ENCODE measurements at regions not wholly inside any gene's neighbourhood (a gene's known extent, or its start where the extent isn't known, plus 50 kb on each side); places are given as distances from the start of the nearest gene placed in this dataset.

DNA sequence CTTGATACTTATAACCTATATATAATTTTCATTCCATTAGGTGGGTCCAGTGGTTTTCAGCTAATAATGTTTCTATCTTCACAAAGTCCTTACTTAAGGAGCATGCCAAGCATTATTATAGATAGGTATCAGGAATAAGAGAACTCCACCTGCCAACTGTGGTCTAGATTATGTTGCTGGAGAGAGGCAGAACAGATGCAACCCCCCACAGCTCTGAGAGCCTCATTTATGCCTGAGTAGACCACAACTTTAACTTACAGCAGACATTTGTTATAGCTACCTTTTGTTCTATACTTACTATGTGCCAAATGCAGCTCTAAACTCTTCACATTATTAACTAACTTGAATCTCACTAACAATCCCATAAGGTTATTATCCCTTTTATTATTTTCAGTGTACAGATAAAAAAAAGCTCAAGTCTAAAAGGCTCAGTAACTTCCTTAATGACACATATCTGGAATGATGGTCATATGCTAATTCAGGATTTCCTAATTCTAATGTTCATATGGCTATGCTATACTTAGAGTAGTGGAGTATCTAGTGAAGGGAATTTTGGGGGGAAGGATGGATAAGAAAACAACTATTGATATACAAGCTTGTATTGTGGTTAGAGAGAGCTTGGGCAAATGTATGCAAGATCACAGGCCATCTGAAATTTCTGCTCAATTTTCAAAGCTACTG lies 119.1 kb upstream of the RND3 start:
- H3K27ac ChIP-seq (ENCODE audit: low read depth, low read length): no peak overlapping the region
- Mint-ChIP-seq H3K4me1 (no peaks in the 10 kb centered on the region), H3K9me3 (peaks cover 0 to 3% (median 0%) of the 10 kb centered on the region in 8 donors), H3K27ac (no peak overlapping the region), H3K36me3 (no peaks in the 10 kb centered on the region), H3K27me3 (peaks cover 0 to 1% of the 10 kb centered on the region in 2 donors), H3K4me3 (no peak overlapping the region)
- ChIA-PET CTCF (ENCODE audit: partially characterized antibody) (no interaction called here), POLR2A (ENCODE audit: partially characterized antibody) (no interaction called here)
- DNase-seq: no peak
- no peaks in the 10 kb centered on the region for H3K27me3 ChIP-seq (ENCODE audit: insufficient read depth, low read length)
- no peaks in the 10 kb centered on the region for H3K36me3 ChIP-seq (ENCODE audit: insufficient read depth, low read length)
- no peak overlapping the region for H3K4me3 ChIP-seq (ENCODE audit: low read length in 2 of 2)
- H3K4me1 ChIP-seq (ENCODE audit: insufficient read depth, low read length): no peaks in the 10 kb centered on the region
- intact Hi-C loops (cut with micrococcal nuclease): no loop called here
- no peaks in the 10 kb centered on the region for H3K9me3 ChIP-seq (ENCODE audit: control insufficient read depth in 1 of 2, low read length in 2 of 2)

- no peak overlapping the region for H3K4me3 Mint-ChIP-seq
- H3K36me3 Mint-ChIP-seq: no peaks in the 10 kb centered on the region
- Histone ChIP-seq H3K4me1 (ENCODE audit: insufficient read depth, low read length) (no peaks in the 10 kb centered on the region), H3K36me3 (ENCODE audit: insufficient read depth, low read length) (no peaks in the 10 kb centered on the region), H3K27me3 (ENCODE audit: insufficient read depth, low read length) (no peaks in the 10 kb centered on the region), H3K9me3 (ENCODE audit: control insufficient read depth in 1 of 2, low read length in 2 of 2) (no peaks in the 10 kb centered on the region), H3K27ac (ENCODE audit: low read depth, low read length) (no peak overlapping the region), H3K4me3 (ENCODE audit: low read length in 2 of 2) (no peak overlapping the region)
- DNase-seq: no peak
- no peaks in the 10 kb centered on the region for H3K4me1 Mint-ChIP-seq
- ChIA-PET CTCF (ENCODE audit: partially characterized antibody) (no interaction called here), POLR2A (ENCODE audit: partially characterized antibody) (no interaction called here)
- intact Hi-C loops (cut with micrococcal nuclease): no loop called here
- no peak overlapping the region for H3K27ac Mint-ChIP-seq
- H3K9me3 Mint-ChIP-seq: peaks cover 0 to 3% (median 0%) of the 10 kb centered on the region in 8 donors
- peaks cover 0 to 1% of the 10 kb centered on the region in 2 donors for H3K27me3 Mint-ChIP-seq
Observed at GRCh38 chr2:150605664-150606063, 118.2 kb upstream of the RND3 start.

DNA sequence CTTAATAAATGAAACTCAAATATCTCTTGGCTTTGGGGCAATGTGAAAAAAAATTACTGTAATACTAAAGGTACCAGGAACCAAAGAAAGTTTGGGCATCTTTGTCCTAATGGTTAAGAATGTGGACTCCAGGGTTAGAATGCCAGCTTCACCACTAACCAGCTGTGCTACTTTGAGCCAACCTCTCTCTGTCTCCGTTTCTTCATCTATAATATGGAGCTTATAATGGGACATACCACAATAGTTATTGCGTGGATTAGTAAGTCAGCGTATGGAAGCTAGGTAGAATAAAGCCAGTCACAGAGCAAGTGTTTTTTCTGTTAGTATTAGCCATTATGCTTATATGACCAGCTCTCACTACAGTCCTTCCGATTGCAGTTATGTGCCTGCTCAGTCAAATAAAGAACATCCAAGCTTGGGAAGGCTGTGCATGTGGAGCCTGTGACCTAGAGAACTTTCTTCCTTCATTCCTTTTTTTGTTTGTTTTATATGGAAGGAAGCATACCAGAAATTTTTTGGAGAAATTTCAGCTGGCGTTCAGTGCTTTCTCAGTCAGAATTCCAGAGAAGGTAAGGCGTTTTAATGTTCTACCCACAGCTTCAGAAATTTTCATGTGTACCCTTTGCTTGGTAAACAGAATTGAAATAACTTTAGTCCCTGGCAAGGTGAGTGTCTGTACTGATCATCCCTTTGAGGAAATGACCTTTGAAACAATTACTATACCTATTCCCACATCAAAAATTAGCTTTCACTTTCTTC lies 114.0 kb upstream of the RND3 start:
- H3K27me3 Mint-ChIP-seq: no peaks in the 10 kb centered on the region
- ChIA-PET CTCF (ENCODE audit: partially characterized antibody) (interaction anchor here (0.8 kb wide), 1 partner anchor 46 kb away, joined by 3 read pairs; no protein-coding TSS in a partner anchor), POLR2A (ENCODE audit: partially characterized antibody) (no interaction called here)
- no peaks in the 10 kb centered on the region for H3K36me3 Mint-ChIP-seq
- H3K27me3 ChIP-seq (ENCODE audit: insufficient read depth, low read length): no peaks in the 10 kb centered on the region
- no peaks in the 10 kb centered on the region for H3K4me1 Mint-ChIP-seq
- no peak for DNase-seq
- intact Hi-C loops (cut with micrococcal nuclease): no loop called here
- no peak overlapping the region for H3K4me3 ChIP-seq (ENCODE audit: low read length in 2 of 2)
- H3K4me1 ChIP-seq (ENCODE audit: insufficient read depth, low read length): no peaks in the 10 kb centered on the region
- H3K36me3 ChIP-seq (ENCODE audit: insufficient read depth, low read length): no peaks in the 10 kb centered on the region
- no peak overlapping the region for H3K27ac Mint-ChIP-seq
- no peaks in the 10 kb centered on the region for H3K9me3 ChIP-seq (ENCODE audit: control insufficient read depth in 1 of 2, low read length in 2 of 2)
- H3K27ac ChIP-seq (ENCODE audit: low read depth, low read length): no peak overlapping the region
- H3K4me3 Mint-ChIP-seq: no peak overlapping the region
- H3K9me3 Mint-ChIP-seq: peaks cover 0 to 3% (median 0%) of the 10 kb centered on the region in 8 donors

DNA sequence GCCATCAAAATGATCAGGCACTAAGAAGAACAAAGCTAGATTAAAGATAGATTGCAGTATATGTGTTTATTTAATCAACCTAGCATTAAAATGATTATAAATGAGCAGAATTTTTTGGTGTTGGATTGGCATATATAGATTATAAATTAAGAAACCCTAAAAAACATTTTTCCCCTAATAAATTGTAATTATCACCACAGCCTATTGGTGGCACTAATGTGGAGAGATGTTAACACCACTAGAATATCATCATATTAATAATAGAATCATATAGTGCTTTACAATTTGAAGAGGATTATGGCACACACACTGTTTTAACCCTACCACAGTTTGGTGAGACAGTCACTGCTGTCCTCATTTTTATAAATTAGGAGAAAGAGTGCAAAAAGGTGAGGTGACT lies 112.4 kb upstream of the RND3 start:
- intact Hi-C loops (cut with micrococcal nuclease): no loop called here
- no peaks in the 10 kb centered on the region for H3K36me3 Mint-ChIP-seq
- Histone ChIP-seq H3K36me3 (ENCODE audit: insufficient read depth, low read length) (no peaks in the 10 kb centered on the region), H3K4me3 (ENCODE audit: low read length in 2 of 2) (no peak overlapping the region), H3K27ac (ENCODE audit: low read depth, low read length) (no peak overlapping the region), H3K9me3 (ENCODE audit: control insufficient read depth in 1 of 2, low read length in 2 of 2) (no peaks in the 10 kb centered on the region), H3K27me3 (ENCODE audit: insufficient read depth, low read length) (no peaks in the 10 kb centered on the region), H3K4me1 (ENCODE audit: insufficient read depth, low read length) (no peaks in the 10 kb centered on the region)
- DNase-seq: no peak
- H3K27me3 Mint-ChIP-seq: no peaks in the 10 kb centered on the region
- POLR2A ChIA-PET (ENCODE audit: partially characterized antibody): no interaction called here
- H3K4me3 Mint-ChIP-seq: no peak overlapping the region
- CTCF ChIA-PET (ENCODE audit: partially characterized antibody): no interaction called here
- no peaks in the 10 kb centered on the region for H3K4me1 Mint-ChIP-seq
- H3K9me3 Mint-ChIP-seq: peaks cover 0 to 3% (median 0%) of the 10 kb centered on the region in 8 donors
- no peak overlapping the region for H3K27ac Mint-ChIP-seq

- Mint-ChIP-seq H3K36me3 (no peaks in the 10 kb centered on the region), H3K27ac (no peak overlapping the region), H3K4me3 (no peak overlapping the region), H3K4me1 (no peaks in the 10 kb centered on the region), H3K27me3 (no peaks in the 10 kb centered on the region), H3K9me3 (peaks cover 0 to 2% (median 0%) of the 10 kb centered on the region in 8 donors)
- no peak for DNase-seq
- Histone ChIP-seq H3K9me3 (ENCODE audit: control insufficient read depth in 1 of 2, low read length in 2 of 2) (no peaks in the 10 kb centered on the region), H3K36me3 (ENCODE audit: insufficient read depth, low read length) (no peaks in the 10 kb centered on the region), H3K4me1 (ENCODE audit: insufficient read depth, low read length) (no peaks in the 10 kb centered on the region), H3K27me3 (ENCODE audit: insufficient read depth, low read length) (no peaks in the 10 kb centered on the region), H3K4me3 (ENCODE audit: low read length in 2 of 2) (no peak overlapping the region), H3K27ac (ENCODE audit: low read depth, low read length) (no peak overlapping the region)
- CTCF ChIA-PET (ENCODE audit: partially characterized antibody): no interaction called here
- POLR2A ChIA-PET (ENCODE audit: partially characterized antibody): no interaction called here
- intact Hi-C loops (cut with micrococcal nuclease): no loop called here
Observed at GRCh38 chr2:150598383-150598782, 110.9 kb upstream of the RND3 start.

GRCh38 chr2:150595803-150596470 lies 108.5 kb upstream of the RND3 start:
- no peak overlapping the region for H3K27ac Mint-ChIP-seq
- ChIA-PET CTCF (ENCODE audit: partially characterized antibody) (no interaction called here), POLR2A (ENCODE audit: partially characterized antibody) (no interaction called here)
- no peaks in the 10 kb centered on the region for H3K4me1 Mint-ChIP-seq
- H3K9me3 ChIP-seq (ENCODE audit: control insufficient read depth in 1 of 2, low read length in 2 of 2): no peaks in the 10 kb centered on the region
- no peak for DNase-seq
- no peak overlapping the region for H3K27ac ChIP-seq (ENCODE audit: low read depth, low read length)
- no peak overlapping the region for H3K4me3 Mint-ChIP-seq
- no peaks in the 10 kb centered on the region for H3K36me3 ChIP-seq (ENCODE audit: insufficient read depth, low read length)
- no peaks in the 10 kb centered on the region for H3K27me3 ChIP-seq (ENCODE audit: insufficient read depth, low read length)
- H3K27me3 Mint-ChIP-seq: no peaks in the 10 kb centered on the region
- H3K4me3 ChIP-seq (ENCODE audit: low read length in 2 of 2): no peak overlapping the region
- intact Hi-C loops (cut with micrococcal nuclease): no loop called here
- no peaks in the 10 kb centered on the region for H3K4me1 ChIP-seq (ENCODE audit: insufficient read depth, low read length)
- H3K9me3 Mint-ChIP-seq: peaks cover 0 to 2% (median 0%) of the 10 kb centered on the region in 8 donors
- H3K36me3 Mint-ChIP-seq: no peaks in the 10 kb centered on the region

GRCh38 chr2:150594299-150594698 lies 106.8 kb upstream of the RND3 start:
- H3K27me3 ChIP-seq (ENCODE audit: insufficient read depth, low read length): no peaks in the 10 kb centered on the region
- Mint-ChIP-seq H3K4me3 (no peak overlapping the region), H3K27ac (no peak overlapping the region), H3K4me1 (no peaks in the 10 kb centered on the region), H3K36me3 (no peaks in the 10 kb centered on the region), H3K9me3 (peaks cover 0 to 2% (median 0%) of the 10 kb centered on the region in 8 donors), H3K27me3 (no peaks in the 10 kb centered on the region)
- H3K36me3 ChIP-seq (ENCODE audit: insufficient read depth, low read length): no peaks in the 10 kb centered on the region
- H3K27ac ChIP-seq (ENCODE audit: low read depth, low read length): no peak overlapping the region
- CTCF ChIA-PET (ENCODE audit: partially characterized antibody): no interaction called here
- POLR2A ChIA-PET (ENCODE audit: partially characterized antibody): no interaction called here
- DNase-seq: no peak
- H3K4me3 ChIP-seq (ENCODE audit: low read length in 2 of 2): no peak overlapping the region
- H3K9me3 ChIP-seq (ENCODE audit: control insufficient read depth in 1 of 2, low read length in 2 of 2): no peaks in the 10 kb centered on the region
- intact Hi-C loops (cut with micrococcal nuclease): no loop called here
- H3K4me1 ChIP-seq (ENCODE audit: insufficient read depth, low read length): no peaks in the 10 kb centered on the region

All from CD4-positive, alpha-beta memory T cell (primary cell).